Suprapubic skin (tissue), 4 donors: ENCODE measurements at regions not wholly inside any gene's neighbourhood (a gene's known extent, or its start where the extent isn't known, plus 50 kb on each side); places are given as distances from the start of the nearest gene placed in this dataset.

ENCODE experiments used
- DNase-seq, 2 donors: peaks; one replicate each; pipeline ENCODE4 v3.0.0-alpha.2; 2019; ENCODE audit warnings: low spot score in 2 of 2
- H3K27ac ChIP-seq: fragments of 200-600 bp; sonication (generic); one replicate; pipeline ENCODE4 v1.5.1; 2019
- H3K27me3 ChIP-seq: fragments of 200-600 bp; sonication (generic); one replicate; pipeline ENCODE4 v1.5.1; 2019
- H3K36me3 ChIP-seq: fragments of 200-600 bp; sonication (generic); one replicate; pipeline ENCODE4 v1.5.1; 2019
- H3K4me1 ChIP-seq: fragments of 200-600 bp; sonication (generic); one replicate; pipeline ENCODE4 v1.5.1; 2019
- H3K4me3 ChIP-seq: fragments of 200-600 bp; sonication (generic); one replicate; pipeline ENCODE4 v1.5.1; 2019; ENCODE audit warnings: mild to moderate bottlenecking
- H3K9me3 ChIP-seq: fragments of 200-600 bp; sonication (generic); one replicate; pipeline ENCODE4 v1.5.1; 2019
- CTCF ChIP-seq, 2 donors: fragments of 200-600 bp in 1 of 2; fragments of 450-650 bp in 1 of 2; sonication (generic) in 1 of 2; IDR thresholded peaks; one replicate each; pipeline ENCODE4 v1.5.1; 2016 to 2019; ENCODE audit warnings: antibody characterized with exemption in 2 of 2, mild to moderate bottlenecking in 1 of 2, moderate library complexity in 1 of 2
- EP300 ChIP-seq: sonication (generic); formaldehyde crosslinking; IDR thresholded peaks from one replicate; pipeline ENCODE4 v1.6.1; 2017; ENCODE audit warnings: antibody characterized with exemption
- POLR2A ChIP-seq, 2 donors: fragments of 450-650 bp; IDR thresholded peaks; one replicate each; pipeline ENCODE4 v1.6.1; 2017; ENCODE audit warnings: antibody characterized with exemption in 2 of 2, mild to moderate bottlenecking in 2 of 2, moderate library complexity in 2 of 2
- POLR2AphosphoS5 ChIP-seq, 3 donors: sonication (generic); formaldehyde crosslinking; IDR thresholded peaks; one replicate each; pipeline ENCODE4 v1.6.1; 2017; ENCODE audit warnings: antibody characterized with exemption in 3 of 3
- WGBS: methylation state at CpG from one replicate; pipeline ENCODE4 v1.1.5; 2018; 5-methylcytosine and 5-hydroxymethylcytosine counted together

GRCh38 chr18:27349284-27349882, 164.3 kb upstream of the CHST9 start:
- Histone ChIP-seq H3K9me3 (no peaks in the 10 kb centered on the region), H3K4me3 (no peak overlapping the region), H3K36me3 (no peaks in the 10 kb centered on the region), H3K27me3 (no peaks in the 10 kb centered on the region), H3K27ac (no peak overlapping the region), H3K4me1 (no peaks in the 10 kb centered on the region)
- no peak for TF ChIP-seq POLR2A (IDR thresholded peaks at IDR 0.05)
- no peak for TF ChIP-seq CTCF (IDR thresholded peaks at IDR 0.05)
- TF ChIP-seq EP300: no peak
- no peak for TF ChIP-seq POLR2AphosphoS5 (IDR thresholded peaks at IDR 0.05)
- no peak for DNase-seq
- WGBS: 65% methylated on average over 4 of the region's 4 CpGs

- no peak overlapping the region for H3K4me3 ChIP-seq
- H3K27ac ChIP-seq: no peak overlapping the region
- TF ChIP-seq POLR2AphosphoS5 (IDR thresholded peaks at IDR 0.05) (no peak), POLR2A (IDR thresholded peaks at IDR 0.05) (no peak), CTCF (IDR thresholded peaks at IDR 0.05) (no peak), EP300 (no peak)
- H3K4me1 ChIP-seq: no peaks in the 10 kb centered on the region
- H3K27me3 ChIP-seq: no peaks in the 10 kb centered on the region
- 81% methylated on average over 1 of the region's 1 CpG for WGBS
- no peak for DNase-seq
- H3K9me3 ChIP-seq: no peaks in the 10 kb centered on the region
- H3K36me3 ChIP-seq: no peaks in the 10 kb centered on the region
Observed at GRCh38 chr18:27331606-27332005, 146.5 kb upstream of the CHST9 start.

GRCh38 chr18:27314996-27315395, 129.9 kb upstream of the CHST9 start:
- H3K4me1 ChIP-seq: no peaks in the 10 kb centered on the region
- H3K36me3 ChIP-seq: no peaks in the 10 kb centered on the region
- no peaks in the 10 kb centered on the region for H3K27me3 ChIP-seq
- 43% methylated on average over 1 of the region's 1 CpG for WGBS
- TF ChIP-seq CTCF (IDR thresholded peaks at IDR 0.05) (no peak), POLR2AphosphoS5 (IDR thresholded peaks at IDR 0.05) (no peak), EP300 (no peak), POLR2A (IDR thresholded peaks at IDR 0.05) (no peak)
- no peak for DNase-seq
- no peak overlapping the region for H3K4me3 ChIP-seq
- no peak overlapping the region for H3K27ac ChIP-seq
- no peaks in the 10 kb centered on the region for H3K9me3 ChIP-seq

GRCh38 chr18:27313678-27314077, 128.6 kb upstream of the CHST9 start:
- H3K27me3 ChIP-seq: no peaks in the 10 kb centered on the region
- DNase-seq: no peak
- no peaks in the 10 kb centered on the region for H3K4me1 ChIP-seq
- no peaks in the 10 kb centered on the region for H3K36me3 ChIP-seq
- 27% methylated on average over 1 of the region's 1 CpG for WGBS
- no peak overlapping the region for H3K27ac ChIP-seq
- H3K4me3 ChIP-seq: no peak overlapping the region
- no peaks in the 10 kb centered on the region for H3K9me3 ChIP-seq
- TF ChIP-seq POLR2AphosphoS5 (IDR thresholded peaks at IDR 0.05) (no peak), CTCF (IDR thresholded peaks at IDR 0.05) (no peak), POLR2A (IDR thresholded peaks at IDR 0.05) (no peak), EP300 (no peak)

- Histone ChIP-seq H3K4me3 (no peak overlapping the region), H3K36me3 (no peaks in the 10 kb centered on the region), H3K9me3 (no peaks in the 10 kb centered on the region), H3K27me3 (no peaks in the 10 kb centered on the region), H3K4me1 (no peaks in the 10 kb centered on the region), H3K27ac (no peak overlapping the region)
- TF ChIP-seq CTCF (IDR thresholded peaks at IDR 0.05) (no peak), POLR2AphosphoS5 (IDR thresholded peaks at IDR 0.05) (no peak), POLR2A (IDR thresholded peaks at IDR 0.05) (no peak), EP300 (no peak)
- no peak for DNase-seq
- WGBS: 76% methylated on average over 1 of the region's 1 CpG
Observed at GRCh38 chr18:27312853-27313252, 127.7 kb upstream of the CHST9 start.
